Prostate gland (tissue), 2 donors: ENCODE measurements at regions not wholly inside any gene's neighbourhood (a gene's known extent, or its start where the extent isn't known, plus 50 kb on each side); places are given as distances from the start of the nearest gene placed in this dataset.
"Not testable (repeated sequence)": the region's sequence is repeated elsewhere in the genome, so short reads cannot be mapped to it uniquely, and the experiment has no call there.

ENCODE experiments used
- DNase-seq: peaks from one replicate; pipeline ENCODE4 v3.0.0-alpha.2; 2019; ENCODE audit warnings: low spot score
- H3K27ac ChIP-seq, 2 donors: fragments of 200-600 bp; sonication (generic); 2 replicates each; pipeline ENCODE4 v1.5.1; 2017 to 2019
- H3K27me3 ChIP-seq: fragments of 200-600 bp; sonication (generic); replicated peaks from 2 replicates; pipeline ENCODE4 v1.5.1; 2019; ENCODE audit not compliant: insufficient read depth
- H3K36me3 ChIP-seq, 2 donors: fragments of 200-600 bp; sonication (generic); 1 replicate in 1 of 2; 2 replicates in 1 of 2; pipeline versions ENCODE4 v1.5.1 to v1.8.1; 2017 to 2019
- H3K4me1 ChIP-seq: fragments of 200-600 bp; sonication (generic); replicated peaks from 2 replicates; pipeline ENCODE4 v1.5.1; 2019
- H3K4me3 ChIP-seq, 2 donors: fragments of 200-600 bp; sonication (generic); 2 replicates each; pipeline ENCODE4 v1.5.1; 2017 to 2019
- H3K9me3 ChIP-seq: fragments of 200-600 bp; sonication (generic); 2 replicates; pipeline ENCODE4 v1.5.1; 2017
- POLR2A ChIP-seq: fragments of 450-650 bp; IDR thresholded peaks from one replicate; pipeline ENCODE4 v1.6.1; 2016; ENCODE audit warnings: antibody characterized with exemption, mild to moderate bottlenecking
- POLR2AphosphoS5 ChIP-seq: sonication (generic); formaldehyde crosslinking; IDR thresholded peaks from one replicate; pipeline ENCODE4 v1.6.1; 2017; ENCODE audit warnings: antibody characterized with exemption
- WGBS: methylation state at CpG from one replicate; pipeline ENCODE4 v1.1.5; 2018; 5-methylcytosine and 5-hydroxymethylcytosine counted together
- intact Hi-C: fragments of 100-400 bp; cut with DNase I; formaldehyde crosslinking; loops from one replicate; pipeline ENCODE4 v1.14.2; 2022
- TF ChIP-seq, protein P1 (sequence below), 4 experiments: fragments of 200-600 bp in 2 of 4; fragments of 450-650 bp in 2 of 4; sonication (generic) in 2 of 4; IDR thresholded peaks; 1 replicate in 3 of 4; 2 replicates in 1 of 4; pipeline ENCODE4 v1.5.1; 2016 to 2019; ENCODE audit warnings: antibody characterized with exemption in 4 of 4, mild to moderate bottlenecking in 2 of 4, moderate library complexity in 2 of 4

GRCh38 chr6:23826572-23826971 is 299.4 kb upstream of the NRSN1 start:
- no peaks in the 10 kb centered on the region for H3K36me3 ChIP-seq
- DNase-seq: no peak
- H3K9me3 ChIP-seq: no peaks in the 10 kb centered on the region
- H3K4me3 ChIP-seq: no peak overlapping the region
- no peak for TF ChIP-seq POLR2A
- TF ChIP-seq, protein P1, sequence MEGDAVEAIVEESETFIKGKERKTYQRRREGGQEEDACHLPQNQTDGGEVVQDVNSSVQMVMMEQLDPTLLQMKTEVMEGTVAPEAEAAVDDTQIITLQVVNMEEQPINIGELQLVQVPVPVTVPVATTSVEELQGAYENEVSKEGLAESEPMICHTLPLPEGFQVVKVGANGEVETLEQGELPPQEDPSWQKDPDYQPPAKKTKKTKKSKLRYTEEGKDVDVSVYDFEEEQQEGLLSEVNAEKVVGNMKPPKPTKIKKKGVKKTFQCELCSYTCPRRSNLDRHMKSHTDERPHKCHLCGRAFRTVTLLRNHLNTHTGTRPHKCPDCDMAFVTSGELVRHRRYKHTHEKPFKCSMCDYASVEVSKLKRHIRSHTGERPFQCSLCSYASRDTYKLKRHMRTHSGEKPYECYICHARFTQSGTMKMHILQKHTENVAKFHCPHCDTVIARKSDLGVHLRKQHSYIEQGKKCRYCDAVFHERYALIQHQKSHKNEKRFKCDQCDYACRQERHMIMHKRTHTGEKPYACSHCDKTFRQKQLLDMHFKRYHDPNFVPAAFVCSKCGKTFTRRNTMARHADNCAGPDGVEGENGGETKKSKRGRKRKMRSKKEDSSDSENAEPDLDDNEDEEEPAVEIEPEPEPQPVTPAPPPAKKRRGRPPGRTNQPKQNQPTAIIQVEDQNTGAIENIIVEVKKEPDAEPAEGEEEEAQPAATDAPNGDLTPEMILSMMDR (IDR thresholded peaks at IDR 0.05): no peak
- TF ChIP-seq POLR2AphosphoS5: no peak
- H3K27ac ChIP-seq: no peak overlapping the region
- H3K27me3 ChIP-seq: no peaks in the 10 kb centered on the region
- no peaks in the 10 kb centered on the region for H3K4me1 ChIP-seq
- WGBS: 79% methylated on average over 1 of the region's 1 CpG
- intact Hi-C loops: no loop called here

DNA sequence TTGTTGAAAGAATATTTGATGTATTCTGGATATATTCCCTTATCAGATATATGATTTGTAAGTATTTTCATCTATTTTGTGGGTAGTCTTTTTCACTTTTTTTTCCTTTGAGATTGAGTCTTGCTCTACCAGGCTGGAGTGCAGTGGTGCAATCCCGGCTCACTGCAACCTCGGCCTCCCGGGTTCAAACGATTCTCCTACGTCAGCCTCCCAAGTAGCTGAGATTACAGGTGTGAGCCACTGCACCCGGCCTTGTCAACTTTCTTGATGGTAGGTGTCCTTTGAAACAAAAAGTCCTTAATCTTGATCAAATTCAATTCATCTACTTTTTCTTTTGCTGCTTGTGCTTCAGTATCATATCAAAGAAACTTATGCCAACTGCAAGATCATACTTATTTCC is 297.2 kb upstream of the NRSN1 start:
- H3K27me3 ChIP-seq: no peaks in the 10 kb centered on the region
- intact Hi-C loops: no loop called here
- no peaks in the 10 kb centered on the region for H3K4me1 ChIP-seq
- H3K9me3 ChIP-seq: no peaks in the 10 kb centered on the region
- no peak for DNase-seq
- no peak overlapping the region for H3K4me3 ChIP-seq
- H3K36me3 ChIP-seq: no peaks in the 10 kb centered on the region
- TF ChIP-seq, protein P1 (IDR thresholded peaks at IDR 0.05): no peak
- TF ChIP-seq POLR2A: no peak
- no peak for TF ChIP-seq POLR2AphosphoS5
- no peak overlapping the region for H3K27ac ChIP-seq
- 96% methylated on average over 6 of the region's 6 CpGs for WGBS

- no peaks in the 10 kb centered on the region for H3K36me3 ChIP-seq
- H3K27ac ChIP-seq: no peak overlapping the region
- 74% methylated on average over 1 of the region's 1 CpG for WGBS
- no peak for DNase-seq
- H3K4me3 ChIP-seq: no peak overlapping the region
- no peak for TF ChIP-seq POLR2A
- TF ChIP-seq, protein P1 (IDR thresholded peaks at IDR 0.05): no peak
- no peak for TF ChIP-seq POLR2AphosphoS5
- intact Hi-C loops: no loop called here
- H3K4me1 ChIP-seq: no peaks in the 10 kb centered on the region
- H3K9me3 ChIP-seq: no peaks in the 10 kb centered on the region
- H3K27me3 ChIP-seq: no peaks in the 10 kb centered on the region
Measured at GRCh38 chr6:23841116-23841515, 284.9 kb upstream of the NRSN1 start.

GRCh38 chr6:23842760-23843159 is 283.3 kb upstream of the NRSN1 start:
- H3K4me1 ChIP-seq: no peaks in the 10 kb centered on the region
- WGBS: 84% methylated on average over 3 of the region's 3 CpGs
- H3K9me3 ChIP-seq: no peaks in the 10 kb centered on the region
- H3K27ac ChIP-seq: no peak overlapping the region
- no peaks in the 10 kb centered on the region for H3K36me3 ChIP-seq
- no peak overlapping the region for H3K4me3 ChIP-seq
- no peaks in the 10 kb centered on the region for H3K27me3 ChIP-seq
- intact Hi-C loops: no loop called here
- TF ChIP-seq POLR2A (no peak), POLR2AphosphoS5 (no peak)
- TF ChIP-seq, protein P1 (IDR thresholded peaks at IDR 0.05): no peak
- no peak for DNase-seq

DNA sequence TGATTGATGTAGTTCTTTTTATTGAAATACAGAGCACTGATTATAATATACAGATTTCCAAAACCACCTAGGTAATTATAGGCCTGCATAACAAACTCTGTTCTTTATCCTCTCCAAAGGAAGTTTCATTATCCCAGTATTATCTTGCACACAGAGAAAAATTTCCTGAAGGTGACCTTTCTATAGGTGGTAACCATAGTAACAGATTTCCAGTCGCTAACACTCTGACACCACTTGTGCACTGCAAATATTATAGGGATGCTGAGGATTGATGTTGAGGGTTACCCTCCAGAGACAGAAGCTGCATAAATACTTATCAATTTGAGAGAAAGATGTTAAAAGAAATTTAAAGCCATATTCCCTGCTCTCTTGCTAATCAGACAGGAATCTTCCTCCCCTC is 274.5 kb upstream of the NRSN1 start:
- H3K36me3 ChIP-seq: no peaks in the 10 kb centered on the region
- intact Hi-C loops: no loop called here
- DNase-seq: no peak
- H3K4me3 ChIP-seq: no peak overlapping the region
- WGBS: 72% methylated on average over 1 of the region's 1 CpG
- TF ChIP-seq POLR2AphosphoS5 (no peak), POLR2A (no peak)
- TF ChIP-seq, protein P1 (IDR thresholded peaks at IDR 0.05): no peak
- H3K4me1 ChIP-seq: no peaks in the 10 kb centered on the region
- H3K27me3 ChIP-seq: no peaks in the 10 kb centered on the region
- no peak overlapping the region for H3K27ac ChIP-seq
- H3K9me3 ChIP-seq: no peaks in the 10 kb centered on the region

- H3K4me3 ChIP-seq, intact Hi-C loops, H3K27me3 ChIP-seq, H3K4me1 ChIP-seq, H3K9me3 ChIP-seq, DNase-seq, H3K36me3 ChIP-seq, H3K27ac ChIP-seq: not testable (repeated sequence)
- WGBS: 95% methylated on average over 15 of the region's 18 CpGs
Measured at GRCh38 chr6:23853566-23854133, 272.4 kb upstream of the NRSN1 start.

DNA sequence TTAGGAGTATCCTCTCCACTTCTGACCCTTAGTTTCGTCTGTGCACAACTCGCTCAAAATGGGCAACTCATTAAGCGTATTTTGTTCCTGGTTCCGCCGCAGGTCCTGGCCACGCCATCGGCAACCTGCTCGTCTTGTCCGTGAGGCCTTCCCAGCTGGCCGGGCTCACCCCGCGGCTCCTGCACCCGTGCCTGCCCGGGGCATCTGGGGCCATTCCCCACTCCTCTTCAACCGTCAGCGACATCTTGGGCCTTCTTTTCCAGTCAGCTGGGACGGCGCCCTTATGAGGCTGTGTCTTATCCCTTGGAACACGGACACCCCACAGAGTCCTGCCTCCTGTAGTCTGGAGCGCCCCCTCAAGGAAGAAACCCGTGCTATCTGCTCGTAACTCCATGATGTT is 271.9 kb upstream of the NRSN1 start:
- H3K9me3 ChIP-seq, H3K27me3 ChIP-seq, H3K4me1 ChIP-seq, H3K4me3 ChIP-seq, intact Hi-C loops, H3K27ac ChIP-seq, H3K36me3 ChIP-seq, DNase-seq: not testable (repeated sequence)
- 95% methylated on average over 22 of the region's 22 CpGs for whole genome bisulfite sequencing
